Suprapubic skin (tissue), 4 donors: ENCODE measurements at regions not wholly inside any gene's neighbourhood (a gene's known extent, or its start where the extent isn't known, plus 50 kb on each side); places are given as distances from the start of the nearest gene placed in this dataset.

Experiments used
- POLR2A ChIP-seq, 2 donors: fragments of 450-650 bp; IDR thresholded peaks; one replicate each; pipeline ENCODE4 v1.6.1; 2017; ENCODE audit warnings: antibody characterized with exemption in 2 of 2, mild to moderate bottlenecking in 2 of 2, moderate library complexity in 2 of 2
- POLR2AphosphoS5 ChIP-seq, 3 donors: sonication (generic); formaldehyde crosslinking; IDR thresholded peaks; one replicate each; pipeline ENCODE4 v1.6.1; 2017; ENCODE audit warnings: antibody characterized with exemption in 3 of 3
- TF ChIP-seq, protein P1 (sequence below), 2 donors: fragments of 200-600 bp in 1 of 2; fragments of 450-650 bp in 1 of 2; sonication (generic) in 1 of 2; IDR thresholded peaks; one replicate each; pipeline ENCODE4 v1.5.1; 2016 to 2019; ENCODE audit warnings: antibody characterized with exemption in 2 of 2, mild to moderate bottlenecking in 1 of 2, moderate library complexity in 1 of 2

DNA sequence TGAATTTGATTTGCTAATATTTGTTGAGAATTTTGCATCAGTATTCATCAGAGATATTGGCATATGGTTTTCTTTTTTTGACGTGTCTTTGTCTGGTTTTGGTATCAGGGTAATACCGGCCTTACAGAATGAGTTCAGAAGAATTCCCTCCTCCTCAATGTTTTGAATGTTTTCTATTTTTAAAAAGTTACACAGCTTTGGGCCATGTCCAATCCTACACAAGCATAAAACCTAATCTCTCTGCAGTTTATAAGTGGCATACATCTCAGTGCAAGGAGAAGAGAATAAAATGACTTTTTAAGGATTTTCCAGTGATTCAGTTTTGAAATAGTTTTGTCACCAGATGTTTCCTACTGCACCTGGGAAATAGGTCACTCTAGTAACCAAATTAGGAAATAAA is 185.5 kb downstream of the COL12A1 start:
- TF ChIP-seq POLR2AphosphoS5 (IDR thresholded peaks at IDR 0.05) (no peak), POLR2A (IDR thresholded peaks at IDR 0.05) (no peak)
- TF ChIP-seq, protein P1, sequence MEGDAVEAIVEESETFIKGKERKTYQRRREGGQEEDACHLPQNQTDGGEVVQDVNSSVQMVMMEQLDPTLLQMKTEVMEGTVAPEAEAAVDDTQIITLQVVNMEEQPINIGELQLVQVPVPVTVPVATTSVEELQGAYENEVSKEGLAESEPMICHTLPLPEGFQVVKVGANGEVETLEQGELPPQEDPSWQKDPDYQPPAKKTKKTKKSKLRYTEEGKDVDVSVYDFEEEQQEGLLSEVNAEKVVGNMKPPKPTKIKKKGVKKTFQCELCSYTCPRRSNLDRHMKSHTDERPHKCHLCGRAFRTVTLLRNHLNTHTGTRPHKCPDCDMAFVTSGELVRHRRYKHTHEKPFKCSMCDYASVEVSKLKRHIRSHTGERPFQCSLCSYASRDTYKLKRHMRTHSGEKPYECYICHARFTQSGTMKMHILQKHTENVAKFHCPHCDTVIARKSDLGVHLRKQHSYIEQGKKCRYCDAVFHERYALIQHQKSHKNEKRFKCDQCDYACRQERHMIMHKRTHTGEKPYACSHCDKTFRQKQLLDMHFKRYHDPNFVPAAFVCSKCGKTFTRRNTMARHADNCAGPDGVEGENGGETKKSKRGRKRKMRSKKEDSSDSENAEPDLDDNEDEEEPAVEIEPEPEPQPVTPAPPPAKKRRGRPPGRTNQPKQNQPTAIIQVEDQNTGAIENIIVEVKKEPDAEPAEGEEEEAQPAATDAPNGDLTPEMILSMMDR (IDR thresholded peaks at IDR 0.05), result no peak
